HEK293T (cell line): ENCODE measurements at regions not wholly inside any gene's neighbourhood (a gene's known extent, or its start where the extent isn't known, plus 50 kb on each side); places are given as distances from the start of the nearest gene placed in this dataset.

Source experiments
- CTCF ChIA-PET: fragments of 350-600 bp; formaldehyde crosslinking; extraction: SDS; loops from one replicate; lab custom pipeline; 2021; ENCODE audit warnings: antibody characterized with exemption, inconsistent platforms; lab: Yijun Ruan, JAX
- POLR2A ChIA-PET: fragments of 350-600 bp; formaldehyde crosslinking; extraction: SDS; loops from one replicate; lab custom pipeline; 2020; ENCODE audit warnings: antibody characterized with exemption, inconsistent platforms; lab: Yijun Ruan, JAX
- DNase-seq: peaks from one replicate; pipeline ENCODE4 v3.0.0; 2012; ENCODE audit warnings: mixed read lengths; ENCODE audit errors: extremely low spot score
- ARNT ChIP-seq: fragments of 450-650 bp; IDR thresholded peaks from 2 replicates; pipeline ENCODE4 v1.6.1; 2017; ENCODE audit warnings: mild to moderate bottlenecking
- BHLHE40 ChIP-seq: fragments of 450-650 bp; IDR thresholded peaks from 2 replicates; pipeline ENCODE4 v1.6.1; 2016; ENCODE audit warnings: mild to moderate bottlenecking, moderate library complexity, borderline replicate concordance
- CTBP1 ChIP-seq: fragments of 450-650 bp; IDR thresholded peaks from 2 replicates; pipeline ENCODE4 v1.6.1; 2016; ENCODE audit warnings: borderline replicate concordance
- ELF4 ChIP-seq: fragments of 450-650 bp; IDR thresholded peaks from 2 replicates; pipeline ENCODE4 v1.6.1; 2017; ENCODE audit warnings: antibody characterized with exemption
- FOXA1 ChIP-seq: fragments of 450-650 bp; IDR thresholded peaks from 2 replicates; pipeline ENCODE4 v1.6.1; 2016; ENCODE audit warnings: mild to moderate bottlenecking
- FOXK2 ChIP-seq: fragments of 450-650 bp; IDR thresholded peaks from 2 replicates; pipeline ENCODE4 v1.6.1; 2016; ENCODE audit warnings: mild to moderate bottlenecking
- FOXM1 ChIP-seq: fragments of 450-650 bp; IDR thresholded peaks from 2 replicates; pipeline ENCODE4 v1.6.1; 2017; ENCODE audit warnings: mild to moderate bottlenecking, borderline replicate concordance
- HDGF ChIP-seq: fragments of 450-650 bp; IDR thresholded peaks from 2 replicates; pipeline ENCODE4 v1.6.1; 2017; ENCODE audit warnings: antibody characterized with exemption, borderline replicate concordance
- LEF1 ChIP-seq: fragments of 450-650 bp; IDR thresholded peaks from 2 replicates; pipeline ENCODE4 v1.6.1; 2017; ENCODE audit warnings: mild to moderate bottlenecking, borderline replicate concordance
- NFRKB ChIP-seq: fragments of 450-650 bp; IDR thresholded peaks from 2 replicates; pipeline ENCODE4 v1.6.1; 2016; ENCODE audit warnings: mild to moderate bottlenecking, moderate library complexity
- SP1 ChIP-seq: fragments of 450-650 bp; IDR thresholded peaks from 2 replicates; pipeline ENCODE4 v1.6.1; 2017
- SUZ12 ChIP-seq: fragments of 450-650 bp; IDR thresholded peaks from 2 replicates; pipeline ENCODE4 v1.6.1; 2016; ENCODE audit warnings: mild to moderate bottlenecking
- TARDBP ChIP-seq: fragments of 450-650 bp; IDR thresholded peaks from 2 replicates; pipeline ENCODE4 v1.6.1; 2016
- ZNF384 ChIP-seq: fragments of 450-650 bp; IDR thresholded peaks from 2 replicates; pipeline ENCODE4 v1.6.1; 2016
- TF ChIP-seq, protein P1 (sequence below): fragments of 450-650 bp; IDR thresholded peaks from 2 replicates; pipeline ENCODE4 v1.6.1; 2016

GRCh38 chr2:109046925-109047508 is 58.0 kb upstream of the EDAR start:
- POLR2A ChIA-PET, result no interaction called here
- DNase-seq, result no peak

DNA sequence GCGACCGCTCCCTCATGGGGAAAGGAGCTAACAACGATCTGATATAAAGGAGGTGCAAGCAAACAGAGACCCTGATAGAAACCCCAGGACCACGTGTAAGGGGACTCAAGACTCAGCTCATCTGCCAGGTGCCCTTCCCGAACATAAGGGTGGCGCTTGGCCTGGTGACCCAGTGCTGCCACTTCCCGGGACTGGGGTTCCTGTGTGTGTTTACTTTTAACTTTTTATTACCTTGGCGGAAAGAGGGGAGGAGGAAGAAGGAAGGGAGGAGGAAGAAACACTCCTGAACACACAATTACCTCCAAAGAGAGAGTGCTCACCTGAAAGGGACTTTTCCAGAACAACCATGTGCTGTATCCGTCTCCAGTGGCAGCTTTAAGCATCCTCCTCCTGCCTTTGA is 56.5 kb upstream of the EDAR start:
- POLR2A ChIA-PET, result no interaction called here
- no peak for DNase-seq
- TF ChIP-seq LEF1, result no peak
- TF ChIP-seq CTBP1, result no peak
- TF ChIP-seq, protein P1, sequence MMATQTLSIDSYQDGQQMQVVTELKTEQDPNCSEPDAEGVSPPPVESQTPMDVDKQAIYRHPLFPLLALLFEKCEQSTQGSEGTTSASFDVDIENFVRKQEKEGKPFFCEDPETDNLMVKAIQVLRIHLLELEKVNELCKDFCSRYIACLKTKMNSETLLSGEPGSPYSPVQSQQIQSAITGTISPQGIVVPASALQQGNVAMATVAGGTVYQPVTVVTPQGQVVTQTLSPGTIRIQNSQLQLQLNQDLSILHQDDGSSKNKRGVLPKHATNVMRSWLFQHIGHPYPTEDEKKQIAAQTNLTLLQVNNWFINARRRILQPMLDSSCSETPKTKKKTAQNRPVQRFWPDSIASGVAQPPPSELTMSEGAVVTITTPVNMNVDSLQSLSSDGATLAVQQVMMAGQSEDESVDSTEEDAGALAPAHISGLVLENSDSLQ, result no peak
- TF ChIP-seq ELF4, result no peak
- no peak for TF ChIP-seq SUZ12
- TF ChIP-seq FOXA1, result no peak
- no peak for TF ChIP-seq ZNF384
- CTCF ChIA-PET, result interaction anchor here (1.0 kb wide), 1 partner anchor 14 kb away, joined by 5 read pairs; no protein-coding TSS in a partner anchor

More at GRCh38 chr2:109046925-109047508, 58.0 kb upstream of the EDAR start:
- CTCF ChIA-PET, result interaction anchor here (0.6 to 1.4 kb wide), 2 partner anchors 27 to 435 kb away, joined by 3 read pairs; no protein-coding TSS in a partner anchor
- no peak for TF ChIP-seq TARDBP
- no peak for TF ChIP-seq FOXK2
- no peak for TF ChIP-seq FOXA1
- no peak for TF ChIP-seq ARNT
- no peak for TF ChIP-seq ZNF384
- TF ChIP-seq, protein P1, result no peak
- TF ChIP-seq BHLHE40, result no peak

DNA sequence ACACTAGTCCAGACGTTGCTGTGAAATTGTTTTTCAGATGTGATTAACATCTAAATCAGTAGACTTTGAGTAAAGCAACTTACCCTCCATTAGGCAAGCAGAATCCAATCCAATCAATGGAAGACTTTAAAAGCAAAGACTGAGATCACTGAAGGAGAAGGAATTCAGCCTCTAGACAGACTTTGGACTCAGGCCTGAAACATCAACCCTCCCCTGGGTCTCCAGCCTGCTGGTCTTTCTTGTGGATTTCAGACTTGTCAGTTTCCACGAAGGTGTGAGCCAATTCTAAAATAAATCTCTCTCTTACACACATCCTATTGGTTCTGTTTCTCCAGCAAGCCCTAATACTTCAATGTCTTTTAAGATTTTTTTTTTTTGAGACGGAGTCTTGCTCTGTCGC is 50.0 kb upstream of the EDAR start:
- ChIA-PET CTCF (interaction anchor here (0.9 kb wide), 1 partner anchor 44 kb away, joined by 4 read pairs; no protein-coding TSS in a partner anchor), POLR2A (no interaction called here)
- DNase-seq, result no peak
- TF ChIP-seq FOXM1 (no peak), HDGF (no peak), SUZ12 (no peak), NFRKB (no peak), LEF1 (no peak), TARDBP (no peak), SP1 (no peak), FOXA1 (no peak)
